ENCODE measurements at regions not wholly inside any gene's neighbourhood (a gene's known extent, or its start where the extent isn't known, plus 50 kb on each side); places are given as distances from the start of the nearest gene placed in this dataset.

DNA sequence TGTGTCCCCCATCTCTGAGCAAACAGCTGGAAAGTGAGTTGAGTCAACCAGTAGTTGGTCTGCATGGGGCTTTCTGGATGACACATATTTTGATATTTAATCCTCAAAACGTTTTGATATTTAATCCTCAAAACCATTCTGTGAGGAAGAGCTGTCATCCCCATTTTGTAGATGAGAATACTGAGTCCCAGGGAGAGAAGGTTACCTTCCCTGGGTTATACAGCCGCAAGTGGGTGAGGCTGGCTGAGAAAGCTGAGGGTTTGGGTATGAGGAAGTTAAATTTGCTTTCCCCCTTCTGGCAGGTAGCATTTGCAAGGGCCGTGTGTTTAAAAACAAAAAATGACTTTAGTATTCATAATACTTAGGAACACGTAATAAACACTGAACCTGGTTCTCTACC is 447.2 kb downstream of the XYLT1 start:
- TF ChIP-seq CTCF (IDR thresholded peaks at IDR 0.05; ENCODE audit: insufficient read depth, low read length, poor library complexity, severe bottlenecking) (no peak), EZH2phosphoT487 (conservative IDR thresholded peaks at IDR 0.05; ENCODE audit: low read length) (no peak)
- no peak overlapping the region for H3K4me2 ChIP-seq (ENCODE audit: low read depth, low read length, poor library complexity, severe bottlenecking)

DNA sequence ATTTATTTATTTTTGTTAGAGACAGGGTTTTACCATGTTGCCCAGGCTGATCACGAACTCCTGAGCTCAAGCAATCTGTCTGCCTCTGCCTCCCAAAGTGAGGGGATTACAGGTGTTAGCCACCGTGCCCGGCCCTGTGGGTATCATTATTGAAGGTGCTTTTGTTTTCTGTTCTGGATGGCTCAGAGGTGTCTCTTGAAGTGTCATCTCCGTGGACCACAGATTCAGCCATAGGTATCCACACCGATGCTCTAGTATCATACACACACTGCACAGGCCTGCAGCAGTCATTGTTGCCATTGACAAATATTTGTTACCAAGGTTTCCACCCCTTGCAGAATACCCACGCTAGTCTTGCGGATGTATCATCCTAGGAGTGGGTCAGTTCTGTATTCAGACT is 446.2 kb downstream of the XYLT1 start:
- Histone ChIP-seq H3K27me3 (ENCODE audit: low read length) (no peaks in the 10 kb centered on the region), H2AFZ (ENCODE audit: low read depth, low read length, severe bottlenecking) (no peak overlapping the region), H3K79me2 (ENCODE audit: insufficient read depth, low read length) (no peaks in the 10 kb centered on the region), H4K20me1 (ENCODE audit: low read depth, low read length) (no peaks in the 10 kb centered on the region), H3K4me2 (ENCODE audit: low read depth, low read length, poor library complexity, severe bottlenecking) (no peak overlapping the region), H3F3A (ENCODE audit: insufficient read depth) (no peaks in the 10 kb centered on the region), H3K27ac (ENCODE audit: low read depth, low read length) (no peak overlapping the region), H3K36me3 (ENCODE audit: low read length) (no peaks in the 10 kb centered on the region), H3K9me3 (ENCODE audit: insufficient read depth, low read length) (no peaks in the 10 kb centered on the region), H3K9ac (ENCODE audit: low read length) (no peak overlapping the region), H3K4me3 (ENCODE audit: insufficient read depth, low read length, poor library complexity, severe bottlenecking) (no peak overlapping the region), H3K9me2 (replicated peaks; ENCODE audit: insufficient read depth, low read length) (no peaks in the 10 kb centered on the region)
- no peak for TF ChIP-seq EZH2phosphoT487 (conservative IDR thresholded peaks at IDR 0.05; ENCODE audit: low read length)

More for the DNA sequence above, 447.2 kb downstream of the XYLT1 start:
- H3K27ac ChIP-seq (ENCODE audit: low read depth, low read length): no peak overlapping the region
- H3F3A ChIP-seq (ENCODE audit: insufficient read depth): no peaks in the 10 kb centered on the region
- no peak overlapping the region for H3K9ac ChIP-seq (ENCODE audit: low read length)
- H3K4me3 ChIP-seq (ENCODE audit: insufficient read depth, low read length, poor library complexity, severe bottlenecking): no peak overlapping the region
- no peaks in the 10 kb centered on the region for H3K79me2 ChIP-seq (ENCODE audit: insufficient read depth, low read length)
- no peaks in the 10 kb centered on the region for H3K36me3 ChIP-seq (ENCODE audit: low read length)
- H4K20me1 ChIP-seq (ENCODE audit: low read depth, low read length): no peaks in the 10 kb centered on the region
- no peaks in the 10 kb centered on the region for H3K27me3 ChIP-seq (ENCODE audit: low read length)
- H2AFZ ChIP-seq (ENCODE audit: low read depth, low read length, severe bottlenecking): no peak overlapping the region
- no peaks in the 10 kb centered on the region for H3K9me2 ChIP-seq (replicated peaks; ENCODE audit: insufficient read depth, low read length)
- no peaks in the 10 kb centered on the region for H3K9me3 ChIP-seq (ENCODE audit: insufficient read depth, low read length)

DNA sequence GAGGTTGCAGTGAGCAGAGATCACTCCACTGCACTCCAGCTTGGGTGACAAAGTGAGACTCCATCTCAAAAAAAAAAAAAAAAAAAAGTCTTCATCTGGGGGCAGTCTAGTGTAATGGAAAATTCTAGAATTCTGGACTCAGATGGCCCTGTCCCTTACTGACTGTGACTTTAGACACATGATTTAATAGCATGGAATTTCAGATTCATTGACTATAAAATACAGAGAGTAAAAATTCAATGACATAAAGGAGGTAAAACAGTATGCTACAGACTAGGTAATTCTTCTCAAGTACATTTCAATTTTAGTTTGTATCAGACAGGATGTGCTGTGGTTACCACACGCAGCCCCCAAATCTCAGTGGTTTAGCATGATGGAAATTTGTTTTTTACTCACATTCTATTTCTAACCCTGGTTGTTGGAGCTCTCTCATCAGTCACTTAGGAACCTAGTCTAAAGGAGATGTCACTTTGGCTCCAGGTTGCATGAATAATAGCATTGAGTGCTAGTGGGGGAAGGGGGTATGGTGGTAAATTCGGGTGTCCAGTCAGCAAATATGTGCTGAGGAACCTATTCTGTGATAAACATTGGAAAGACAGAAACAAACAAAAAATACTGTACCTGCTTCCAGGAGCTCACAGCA is 444.0 kb downstream of the XYLT1 start:
- no peaks in the 10 kb centered on the region for H3K27me3 ChIP-seq (ENCODE audit: low read length)
- no peak overlapping the region for H3K4me2 ChIP-seq (ENCODE audit: low read depth, low read length, poor library complexity, severe bottlenecking)
- no peak for TF ChIP-seq CTCF (IDR thresholded peaks at IDR 0.05; ENCODE audit: insufficient read depth, low read length, poor library complexity, severe bottlenecking)
- no peak for TF ChIP-seq EZH2phosphoT487 (conservative IDR thresholded peaks at IDR 0.05; ENCODE audit: low read length)
- H3K79me2 ChIP-seq (ENCODE audit: insufficient read depth, low read length): no peaks in the 10 kb centered on the region
- no peaks in the 10 kb centered on the region for H3F3A ChIP-seq (ENCODE audit: insufficient read depth)
- H4K20me1 ChIP-seq (ENCODE audit: low read depth, low read length): no peaks in the 10 kb centered on the region
- H3K9me2 ChIP-seq (replicated peaks; ENCODE audit: insufficient read depth, low read length): no peaks in the 10 kb centered on the region
- H3K4me3 ChIP-seq (ENCODE audit: insufficient read depth, low read length, poor library complexity, severe bottlenecking): no peak overlapping the region
- no peak overlapping the region for H3K27ac ChIP-seq (ENCODE audit: low read depth, low read length)
- no peaks in the 10 kb centered on the region for H3K36me3 ChIP-seq (ENCODE audit: low read length)
- H3K9ac ChIP-seq (ENCODE audit: low read length): no peak overlapping the region
- no peaks in the 10 kb centered on the region for H3K9me3 ChIP-seq (ENCODE audit: insufficient read depth, low read length)
- H2AFZ ChIP-seq (ENCODE audit: low read depth, low read length, severe bottlenecking): no peak overlapping the region

DNA sequence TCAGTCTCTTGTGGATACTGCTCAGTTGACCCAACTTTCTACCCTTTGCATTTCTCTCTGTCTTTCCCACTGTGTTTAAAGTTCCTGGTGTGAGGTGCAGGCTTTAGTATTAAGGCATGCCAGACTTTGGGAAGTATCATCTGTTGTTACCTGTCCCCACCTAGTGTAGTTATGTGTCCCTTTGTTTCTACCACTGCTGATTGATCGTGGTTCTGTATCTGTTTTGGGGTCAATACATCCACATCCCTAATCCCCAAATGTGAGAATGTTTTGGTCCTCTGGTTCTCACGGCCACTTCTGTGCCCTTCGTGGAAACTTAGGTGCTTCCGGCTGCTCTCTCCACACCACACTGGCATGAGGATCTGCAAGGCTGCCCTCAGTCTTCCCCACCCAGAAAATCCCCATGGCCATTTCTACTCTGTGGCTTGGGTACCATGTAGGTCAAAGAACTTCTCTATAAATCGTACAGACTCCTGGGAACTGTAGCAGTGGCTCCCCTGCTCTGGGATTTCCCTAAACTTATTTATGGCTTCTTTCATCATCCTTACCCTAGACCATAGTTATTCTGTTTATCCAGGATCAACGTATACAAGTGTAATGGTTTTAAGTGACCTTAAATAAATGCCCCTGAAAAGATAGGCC is 443.2 kb downstream of the XYLT1 start:
- Histone ChIP-seq H3K4me2 (ENCODE audit: low read depth, low read length, poor library complexity, severe bottlenecking) (no peak overlapping the region), H4K20me1 (ENCODE audit: low read depth, low read length) (no peaks in the 10 kb centered on the region), H3K36me3 (ENCODE audit: low read length) (no peaks in the 10 kb centered on the region), H3K9me3 (ENCODE audit: insufficient read depth, low read length) (no peaks in the 10 kb centered on the region), H3K9ac (ENCODE audit: low read length) (no peak overlapping the region), H3K27me3 (ENCODE audit: low read length) (no peaks in the 10 kb centered on the region), H3K27ac (ENCODE audit: low read depth, low read length) (no peak overlapping the region), H3K9me2 (replicated peaks; ENCODE audit: insufficient read depth, low read length) (no peaks in the 10 kb centered on the region), H3F3A (ENCODE audit: insufficient read depth) (no peaks in the 10 kb centered on the region), H3K4me3 (ENCODE audit: insufficient read depth, low read length, poor library complexity, severe bottlenecking) (no peak overlapping the region), H3K79me2 (ENCODE audit: insufficient read depth, low read length) (no peaks in the 10 kb centered on the region), H2AFZ (ENCODE audit: low read depth, low read length, severe bottlenecking) (no peak overlapping the region)
- no peak for TF ChIP-seq EZH2phosphoT487 (conservative IDR thresholded peaks at IDR 0.05; ENCODE audit: low read length)
- no peak for TF ChIP-seq CTCF (IDR thresholded peaks at IDR 0.05; ENCODE audit: insufficient read depth, low read length, poor library complexity, severe bottlenecking)

Data from SU-DHL-6 (cell line).